ENCODE measurements at regions not wholly inside any gene's neighbourhood (a gene's known extent, or its start where the extent isn't known, plus 50 kb on each side); places are given as distances from the start of the nearest gene placed in this dataset.

GRCh38 chr2:49656853-49657252 is 502.5 kb upstream of the FSHR start:
- TF ChIP-seq CTCF (IDR thresholded peaks at IDR 0.05) (no peak), POLR2A (IDR thresholded peaks at IDR 0.05) (no peak)

Data from transverse colon (tissue), 3 donors.